ENCODE measurements at regions not wholly inside any gene's neighbourhood (a gene's known extent, or its start where the extent isn't known, plus 50 kb on each side); places are given as distances from the start of the nearest gene placed in this dataset.
"Not testable (repeated sequence)": the region's sequence is repeated elsewhere in the genome, so short reads cannot be mapped to it uniquely, and the experiment has no call there.

GRCh38 chr1:157234705-157235273, 96.6 kb upstream of the ETV3 start:
- Mint-ChIP-seq H3K27me3 (peaks cover 7% of the 10 kb centered on the region), H3K9me3 (no peaks in the 10 kb centered on the region), H3K27ac (no peak overlapping the region), H3K4me1 (no peaks in the 10 kb centered on the region), H3K4me3 (no peak overlapping the region), H3K36me3 (no peaks in the 10 kb centered on the region)

- peaks cover 12% of the 10 kb centered on the region for H3K27me3 Mint-ChIP-seq
- no peaks in the 10 kb centered on the region for H3K36me3 Mint-ChIP-seq
- H3K27ac Mint-ChIP-seq = no peak overlapping the region
- H3K9me3 Mint-ChIP-seq = no peaks in the 10 kb centered on the region
- no peak overlapping the region for H3K4me3 Mint-ChIP-seq
- H3K4me1 Mint-ChIP-seq = no peaks in the 10 kb centered on the region
Measured at GRCh38 chr1:157233131-157233530, 94.9 kb upstream of the ETV3 start.

- H3K36me3 Mint-ChIP-seq = no peaks in the 10 kb centered on the region
- no peaks in the 10 kb centered on the region for H3K4me1 Mint-ChIP-seq
- H3K4me3 Mint-ChIP-seq = no peak overlapping the region
- H3K27ac Mint-ChIP-seq = no peak overlapping the region
- H3K9me3 Mint-ChIP-seq = no peaks in the 10 kb centered on the region
- H3K27me3 Mint-ChIP-seq = peaks cover 12% of the 10 kb centered on the region
Measured at GRCh38 chr1:157231846-157232525, 93.8 kb upstream of the ETV3 start.

GRCh38 chr1:157230500-157230899, 92.3 kb upstream of the ETV3 start:
- Mint-ChIP-seq H3K4me3 (no peak overlapping the region), H3K36me3 (no peaks in the 10 kb centered on the region), H3K9me3 (no peaks in the 10 kb centered on the region), H3K4me1 (no peaks in the 10 kb centered on the region), H3K27ac (no peak overlapping the region), H3K27me3 (peaks cover 16% of the 10 kb centered on the region)

GRCh38 chr1:157227700-157228099, 89.5 kb upstream of the ETV3 start:
- H3K27me3 Mint-ChIP-seq = peaks cover 29% of the 10 kb centered on the region
- H3K9me3 Mint-ChIP-seq = no peaks in the 10 kb centered on the region
- H3K4me3 Mint-ChIP-seq = no peak overlapping the region
- H3K36me3 Mint-ChIP-seq = no peaks in the 10 kb centered on the region
- no peak overlapping the region for H3K27ac Mint-ChIP-seq
- H3K4me1 Mint-ChIP-seq = no peaks in the 10 kb centered on the region

GRCh38 chr1:157226739-157227138, 88.5 kb upstream of the ETV3 start:
- peaks cover 33% of the 10 kb centered on the region for H3K27me3 Mint-ChIP-seq
- no peaks in the 10 kb centered on the region for H3K36me3 Mint-ChIP-seq
- no peaks in the 10 kb centered on the region for H3K9me3 Mint-ChIP-seq
- no peaks in the 10 kb centered on the region for H3K4me1 Mint-ChIP-seq
- no peak overlapping the region for H3K27ac Mint-ChIP-seq
- H3K4me3 Mint-ChIP-seq = no peak overlapping the region

- Mint-ChIP-seq H3K36me3 (no peaks in the 10 kb centered on the region), H3K4me1 (no peaks in the 10 kb centered on the region), H3K27ac (no peak overlapping the region), H3K27me3 (peaks cover 37% of the 10 kb centered on the region), H3K9me3 (peaks cover 7% of the 10 kb centered on the region), H3K4me3 (no peak overlapping the region)
Measured at GRCh38 chr1:157219600-157219999, 81.4 kb upstream of the ETV3 start.

- no peak overlapping the region for H3K4me3 Mint-ChIP-seq
- no peak overlapping the region for H3K27ac Mint-ChIP-seq
- peaks cover 35% of the 10 kb centered on the region for H3K27me3 Mint-ChIP-seq
- H3K9me3 Mint-ChIP-seq = peaks cover 8% of the 10 kb centered on the region
- no peaks in the 10 kb centered on the region for H3K4me1 Mint-ChIP-seq
- no peaks in the 10 kb centered on the region for H3K36me3 Mint-ChIP-seq
Measured at GRCh38 chr1:157219182-157219581, 81.0 kb upstream of the ETV3 start.

GRCh38 chr1:157218671-157219070, 80.5 kb upstream of the ETV3 start:
- Mint-ChIP-seq H3K27ac (no peak overlapping the region), H3K36me3 (peaks cover 3% of the 10 kb centered on the region), H3K27me3 (peaks cover 32% of the 10 kb centered on the region), H3K4me1 (no peaks in the 10 kb centered on the region), H3K9me3 (peaks cover 12% of the 10 kb centered on the region), H3K4me3 (no peak overlapping the region)

GRCh38 chr1:157217486-157217885, 79.3 kb upstream of the ETV3 start:
- Mint-ChIP-seq H3K4me1 (no peaks in the 10 kb centered on the region), H3K4me3 (no peak overlapping the region), H3K27me3 (peaks cover 33% of the 10 kb centered on the region), H3K27ac (no peak overlapping the region), H3K36me3 (peaks cover 4% of the 10 kb centered on the region), H3K9me3 (peaks cover 17% of the 10 kb centered on the region)

GRCh38 chr1:157213836-157214235, 75.6 kb upstream of the ETV3 start:
- H3K4me1 Mint-ChIP-seq = no peaks in the 10 kb centered on the region
- no peak overlapping the region for H3K27ac Mint-ChIP-seq

GRCh38 chr1:157209514-157209913, 71.3 kb upstream of the ETV3 start:
- Mint-ChIP-seq H3K4me1 (no peaks in the 10 kb centered on the region), H3K27ac (no peak overlapping the region), H3K27me3 (peaks cover 18% of the 10 kb centered on the region), H3K9me3 (peaks cover 9% of the 10 kb centered on the region), H3K36me3 (peaks cover 4% of the 10 kb centered on the region), H3K4me3 (no peak overlapping the region)

More at GRCh38 chr1:157213836-157214235, 75.6 kb upstream of the ETV3 start:
- Mint-ChIP-seq H3K9me3 (peaks cover 17% of the 10 kb centered on the region), H3K27me3 (peaks cover 33% of the 10 kb centered on the region), H3K36me3 (peaks cover 4% of the 10 kb centered on the region), H3K4me3 (no peak overlapping the region)

- not testable (repeated sequence) for H3K27ac Mint-ChIP-seq, H3K4me3 Mint-ChIP-seq, H3K27me3 Mint-ChIP-seq, H3K9me3 Mint-ChIP-seq, H3K36me3 Mint-ChIP-seq, H3K4me1 Mint-ChIP-seq
Measured at GRCh38 chr1:157205982-157206381, 67.8 kb upstream of the ETV3 start.

- no peaks in the 10 kb centered on the region for H3K36me3 Mint-ChIP-seq
Measured at GRCh38 chr1:157203166-157203565, 65.0 kb upstream of the ETV3 start.

GRCh38 chr1:157202331-157202730, 64.1 kb upstream of the ETV3 start:
- no peak overlapping the region for H3K27ac Mint-ChIP-seq
- no peaks in the 10 kb centered on the region for H3K4me1 Mint-ChIP-seq
- no peaks in the 10 kb centered on the region for H3K9me3 Mint-ChIP-seq
- peaks cover 8% of the 10 kb centered on the region for H3K27me3 Mint-ChIP-seq
- H3K36me3 Mint-ChIP-seq = no peaks in the 10 kb centered on the region
- H3K4me3 Mint-ChIP-seq = no peak overlapping the region

More at GRCh38 chr1:157203166-157203565, 65.0 kb upstream of the ETV3 start:
- no peaks in the 10 kb centered on the region for H3K9me3 Mint-ChIP-seq
- H3K27me3 Mint-ChIP-seq = peaks cover 8% of the 10 kb centered on the region
- H3K4me1 Mint-ChIP-seq = no peaks in the 10 kb centered on the region
- no peak overlapping the region for H3K27ac Mint-ChIP-seq
- no peak overlapping the region for H3K4me3 Mint-ChIP-seq

GRCh38 chr1:157201767-157202166, 63.6 kb upstream of the ETV3 start:
- H3K27me3 Mint-ChIP-seq = peaks cover 9% of the 10 kb centered on the region
- no peak overlapping the region for H3K4me3 Mint-ChIP-seq
- no peaks in the 10 kb centered on the region for H3K4me1 Mint-ChIP-seq
- no peaks in the 10 kb centered on the region for H3K36me3 Mint-ChIP-seq
- H3K9me3 Mint-ChIP-seq = no peaks in the 10 kb centered on the region
- no peak overlapping the region for H3K27ac Mint-ChIP-seq

- Mint-ChIP-seq H3K4me1 (no peaks in the 10 kb centered on the region), H3K36me3 (no peaks in the 10 kb centered on the region), H3K4me3 (no peak overlapping the region), H3K27me3 (peaks cover 13% of the 10 kb centered on the region), H3K27ac (no peak overlapping the region), H3K9me3 (no peaks in the 10 kb centered on the region)
Measured at GRCh38 chr1:157200451-157200850, 62.3 kb upstream of the ETV3 start.
